SK-N-SH (cell line): ENCODE measurements at regions not wholly inside any gene's neighbourhood (a gene's known extent, or its start where the extent isn't known, plus 50 kb on each side); places are given as distances from the start of the nearest gene placed in this dataset.
"Not testable (repeated sequence)": the region's sequence is repeated elsewhere in the genome, so short reads cannot be mapped to it uniquely, and the experiment has no call there.

Experiments used
- CTCF ChIA-PET: fragments of 300-600, 350-600 bp; formaldehyde crosslinking; extraction: SDS; loops from one replicate; lab custom pipeline; 2021; lab: Yijun Ruan, JAX
- POLR2A ChIA-PET: fragments of 350-600 bp; sonication (Branson Sonifier 250); formaldehyde crosslinking; extraction: SDS; loops from one replicate; lab custom pipeline; 2020; ENCODE audit warnings: antibody characterized with exemption, inconsistent platforms; lab: Yijun Ruan, JAX
- DNase-seq: peaks from one replicate; pipeline ENCODE4 v3.0.0; 2012
- H2AFZ ChIP-seq: fragments of 200-600 bp; sonication (generic); 2 replicates; pipeline ENCODE4 v1.8.1; 2016; ENCODE audit warnings: antibody characterized with exemption, mild to moderate bottlenecking, low read depth
- H3F3A ChIP-seq: fragments of 200-600 bp; sonication (generic); replicated peaks from 2 replicates; pipeline ENCODE3; 2016; ENCODE audit warnings: antibody characterized with exemption, mild to moderate bottlenecking; ENCODE audit not compliant: insufficient read depth
- H3K27ac ChIP-seq, 2 experiments: fragments of 200-500 bp in 1 of 2; fragments of 200-600 bp in 1 of 2; sonication (Bioruptor generic) in 1 of 2; sonication (generic), shearing (Covaris generic) in 1 of 2; 2 replicates each; pipeline versions ENCODE4 v1.5.1 to v1.6.1; 2014 to 2016; ENCODE audit warnings: low read depth in 2 of 2, inconsistent platforms in 1 of 2, low read length in 1 of 2, mild to moderate bottlenecking in 1 of 2, mixed read lengths in 1 of 2
- H3K27me3 ChIP-seq: fragments of 200-600 bp; sonication (generic), shearing (Covaris generic); 2 replicates; pipeline ENCODE4 v1.6.1; 2016; ENCODE audit warnings: mixed run types; ENCODE audit not compliant: insufficient read depth
- H3K36me3 ChIP-seq, 2 experiments: fragments of 200-500 bp in 1 of 2; fragments of 200-600 bp in 1 of 2; sonication (Bioruptor generic) in 1 of 2; sonication (generic) in 1 of 2; replicated peaks in 1 of 2; 2 replicates each; pipeline versions ENCODE3 to v1.5.1; 2014 to 2016; ENCODE audit warnings: low read length in 1 of 2, mild to moderate bottlenecking in 1 of 2; ENCODE audit not compliant: insufficient read depth in 2 of 2, control insufficient read depth in 1 of 2
- H3K4me1 ChIP-seq, 2 experiments: fragments of 200-500 bp in 1 of 2; fragments of 200-600 bp in 1 of 2; sonication (Bioruptor generic) in 1 of 2; sonication (generic), shearing (Covaris generic) in 1 of 2; 2 replicates each; pipeline versions ENCODE4 v1.5.1 to v1.6.1; 2014 to 2016; ENCODE audit warnings: low read depth in 1 of 2, low read length in 1 of 2, mixed run types in 1 of 2; ENCODE audit not compliant: insufficient read depth in 2 of 2, control insufficient read depth in 1 of 2
- H3K4me2 ChIP-seq: fragments of 200-600 bp; sonication (generic), shearing (Covaris generic); 2 replicates; pipeline ENCODE4 v1.6.1; 2017; ENCODE audit warnings: mixed run types
- H3K4me3 ChIP-seq, 2 experiments: fragments of 200-500 bp in 1 of 2; fragments of 200-600 bp in 1 of 2; sonication (Bioruptor generic) in 1 of 2; sonication (generic), shearing (Covaris generic) in 1 of 2; 2 replicates each; pipeline versions ENCODE4 v1.5.1 to v1.8.1; 2014 to 2016; ENCODE audit warnings: low read depth in 2 of 2, inconsistent platforms in 1 of 2, low read length in 1 of 2, mild to moderate bottlenecking in 1 of 2, mixed read lengths in 1 of 2, moderate library complexity in 1 of 2
- H3K79me2 ChIP-seq: fragments of 200-600 bp; sonication (generic); 2 replicates; pipeline ENCODE4 v1.8.1; 2017; ENCODE audit warnings: mild to moderate bottlenecking; ENCODE audit not compliant: insufficient read depth
- H3K9ac ChIP-seq: fragments of 200-600 bp; sonication (generic); 2 replicates; pipeline ENCODE4 v1.6.1; 2017; ENCODE audit warnings: mixed run types
- H3K9me2 ChIP-seq: fragments of 200-600 bp; sonication (generic); 2 replicates; pipeline ENCODE4 v1.6.1; 2017; ENCODE audit warnings: mixed run types
- H3K9me3 ChIP-seq: fragments of 200-600 bp; sonication (generic); 2 replicates; pipeline ENCODE4 v1.6.1; 2017; ENCODE audit warnings: mixed run types, mild to moderate bottlenecking, moderate library complexity
- H4K20me1 ChIP-seq: fragments of 200-600 bp; sonication (generic); 2 replicates; pipeline ENCODE4 v1.6.1; 2017; ENCODE audit warnings: mild to moderate bottlenecking, mixed run types; ENCODE audit not compliant: insufficient read depth
- CHD2 ChIP-seq: fragments of 150-350 bp; IDR thresholded peaks from 2 replicates; pipeline ENCODE4 v1.6.1; 2018; ENCODE audit warnings: low read length; ENCODE audit not compliant: partially characterized antibody
- ELF1 ChIP-seq: IDR thresholded peaks from 2 replicates; pipeline ENCODE4 v1.4.0; 2012
- EZH2phosphoT487 ChIP-seq: fragments of 200-600 bp; sonication (generic); IDR thresholded peaks from 2 replicates; pipeline ENCODE4 v1.6.1; 2017; ENCODE audit warnings: low read depth, mixed run types, mild to moderate bottlenecking, antibody characterized with exemption, moderate library complexity, borderline replicate concordance
- FOSL2 ChIP-seq: IDR thresholded peaks from 2 replicates; pipeline ENCODE4 v1.4.0; 2012; ENCODE audit warnings: low read depth, mild to moderate bottlenecking, moderate library complexity, borderline replicate concordance
- FOXM1 ChIP-seq: IDR thresholded peaks from 2 replicates; pipeline ENCODE4 v1.4.0; 2012; ENCODE audit warnings: low read depth, mild to moderate bottlenecking
- GABPA ChIP-seq: IDR thresholded peaks from 2 replicates; pipeline ENCODE4 v1.4.0; 2012; ENCODE audit warnings: low read depth, mild to moderate bottlenecking
- GATA2 ChIP-seq: sonication (generic); formaldehyde crosslinking; IDR thresholded peaks from 2 replicates; pipeline ENCODE4 v1.5.0; 2020; ENCODE audit warnings: mild to moderate bottlenecking, missing genetic modification reagents
- JUND ChIP-seq: IDR thresholded peaks from 2 replicates; pipeline ENCODE4 v1.4.0; 2012
- MXI1 ChIP-seq: IDR thresholded peaks from 2 replicates; pipeline ENCODE4 v1.6.1; 2012; ENCODE audit warnings: mild to moderate bottlenecking, low read depth, low read length, improper control_type of control experiment
- NFIC ChIP-seq: IDR thresholded peaks from 2 replicates; pipeline ENCODE4 v1.4.0; 2012; ENCODE audit warnings: borderline replicate concordance
- POLR2AphosphoS5 ChIP-seq: IDR thresholded peaks from 2 replicates; pipeline ENCODE4 v1.6.1; 2012; ENCODE audit warnings: low read depth, low read length
- RAD21 ChIP-seq: IDR thresholded peaks from 2 replicates; pipeline ENCODE4 v1.6.1; 2012; ENCODE audit warnings: mild to moderate bottlenecking, low read length
- RCOR1 ChIP-seq: fragments of 150-350 bp; IDR thresholded peaks from 2 replicates; pipeline ENCODE4 v1.6.1; 2017; ENCODE audit warnings: antibody characterized with exemption, low read length
- RFX5 ChIP-seq: IDR thresholded peaks from 2 replicates; pipeline ENCODE4 v1.6.1; 2012; ENCODE audit warnings: mild to moderate bottlenecking, improper control_type of control experiment, low read length
- TAF1 ChIP-seq: IDR thresholded peaks from 2 replicates; pipeline ENCODE4 v1.6.1; 2012; ENCODE audit warnings: low read depth, mild to moderate bottlenecking, low read length, moderate library complexity, borderline replicate concordance
- TCF12 ChIP-seq: IDR thresholded peaks from 2 replicates; pipeline ENCODE4 v1.4.0; 2012
- TEAD4 ChIP-seq: IDR thresholded peaks from 2 replicates; pipeline ENCODE4 v1.4.0; 2012; ENCODE audit warnings: mild to moderate bottlenecking, borderline replicate concordance; ENCODE audit not compliant: insufficient read depth
- YY1 ChIP-seq: IDR thresholded peaks from 2 replicates; pipeline ENCODE4 v1.4.0; 2012; ENCODE audit warnings: low read depth, mild to moderate bottlenecking
- WGBS: methylation state at CpG from one replicate; pipeline ENCODE4 v1.1.6; 2017; ENCODE audit warnings: low lambda C conversion rate; 5-methylcytosine and 5-hydroxymethylcytosine counted together
- TF ChIP-seq, protein P1 (sequence below): IDR thresholded peaks from 2 replicates; pipeline ENCODE4 v1.4.0; 2012; ENCODE audit warnings: low read depth, borderline replicate concordance
- TF ChIP-seq, protein P2 (sequence below): IDR thresholded peaks from 2 replicates; pipeline ENCODE4 v1.4.0; 2012; ENCODE audit warnings: low read depth
- TF ChIP-seq, protein P3 (sequence below): IDR thresholded peaks from 2 replicates; pipeline ENCODE4; 2012

DNA sequence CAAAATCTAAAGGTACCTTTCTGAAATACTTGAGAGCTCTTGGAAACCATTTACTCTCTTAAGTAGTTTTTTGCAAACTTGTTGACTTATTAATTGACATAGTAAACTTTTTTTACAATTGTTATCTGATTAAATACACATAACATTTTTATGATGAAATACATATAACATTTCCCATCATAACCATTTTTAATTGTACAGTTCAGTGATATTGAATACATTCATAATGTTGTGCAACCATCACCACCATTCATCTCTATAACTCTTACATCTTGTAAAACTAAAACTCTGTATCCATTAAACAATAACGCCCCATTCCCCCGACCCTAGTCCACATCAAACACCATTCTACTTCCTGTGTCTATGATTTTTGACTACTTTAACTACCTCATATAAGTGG is 95.7 kb upstream of the ZNF648 start:
- H3K27me3 ChIP-seq: no peaks in the 10 kb centered on the region
- no peak overlapping the region for H3K27ac ChIP-seq
- TF ChIP-seq GABPA (no peak), TEAD4 (no peak), FOSL2 (no peak), POLR2AphosphoS5 (no peak), ELF1 (no peak), FOXM1 (no peak)
- TF ChIP-seq, protein P1, sequence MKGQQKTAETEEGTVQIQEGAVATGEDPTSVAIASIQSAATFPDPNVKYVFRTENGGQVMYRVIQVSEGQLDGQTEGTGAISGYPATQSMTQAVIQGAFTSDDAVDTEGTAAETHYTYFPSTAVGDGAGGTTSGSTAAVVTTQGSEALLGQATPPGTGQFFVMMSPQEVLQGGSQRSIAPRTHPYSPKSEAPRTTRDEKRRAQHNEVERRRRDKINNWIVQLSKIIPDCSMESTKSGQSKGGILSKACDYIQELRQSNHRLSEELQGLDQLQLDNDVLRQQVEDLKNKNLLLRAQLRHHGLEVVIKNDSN: no peak
- H3K9ac ChIP-seq: no peak overlapping the region
- ChIA-PET CTCF (interaction anchor here (1.3 to 3.1 kb wide), 2 partner anchors 10 to 14 kb away, joined by 3 to 14 read pairs; no protein-coding TSS in a partner anchor), POLR2A (no interaction called here)
- H3K4me2 ChIP-seq: no peak overlapping the region
- H3K9me2 ChIP-seq: no peaks in the 10 kb centered on the region
- no peak for DNase-seq
- H3K4me3 ChIP-seq: no peak overlapping the region
- no peak overlapping the region for H2AFZ ChIP-seq
- no peaks in the 10 kb centered on the region for H3K4me1 ChIP-seq
- no peaks in the 10 kb centered on the region for H4K20me1 ChIP-seq
- peaks cover 5% of the 10 kb centered on the region; the same call in 1 of the 2 replicates for H3K9me3 ChIP-seq
- H3K79me2 ChIP-seq: no peaks in the 10 kb centered on the region
- H3F3A ChIP-seq: no peaks in the 10 kb centered on the region
- no peaks in the 10 kb centered on the region for H3K36me3 ChIP-seq
- 5% methylated on average over 2 of the region's 2 CpGs for WGBS

DNA sequence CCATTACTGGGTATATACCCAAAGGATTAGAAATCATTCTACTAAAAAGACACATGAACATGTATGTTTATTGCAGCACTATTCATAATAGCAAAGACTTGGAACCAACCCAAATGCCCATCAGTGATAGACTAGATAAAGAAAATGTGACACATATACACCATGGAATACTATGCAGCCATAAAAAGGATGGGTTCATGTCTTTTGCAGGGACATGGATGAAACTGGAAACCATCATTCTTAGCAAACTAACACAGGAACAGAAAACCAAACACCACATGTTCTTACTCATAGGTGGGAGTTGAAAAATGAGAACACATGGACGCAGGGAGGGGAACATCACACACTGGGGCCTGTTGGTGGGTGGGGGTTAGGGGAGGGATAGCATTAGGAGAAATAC is 92.9 kb upstream of the ZNF648 start:
- H3K36me3 ChIP-seq, DNase-seq, H3K79me2 ChIP-seq, H3K9me3 ChIP-seq, H4K20me1 ChIP-seq, H3F3A ChIP-seq, H2AFZ ChIP-seq, H3K9me2 ChIP-seq, H3K27ac ChIP-seq, POLR2A ChIA-PET, H3K4me3 ChIP-seq, H3K9ac ChIP-seq, H3K27me3 ChIP-seq, H3K4me2 ChIP-seq, H3K4me1 ChIP-seq: not testable (repeated sequence)
- WGBS: 57% methylated on average over 1 of the region's 1 CpG
- CTCF ChIA-PET: interaction anchor here (3.1 to 3.9 kb wide), 2 partner anchors 11 to 12 kb away, joined by 14 to 25 read pairs; no protein-coding TSS in a partner anchor

DNA sequence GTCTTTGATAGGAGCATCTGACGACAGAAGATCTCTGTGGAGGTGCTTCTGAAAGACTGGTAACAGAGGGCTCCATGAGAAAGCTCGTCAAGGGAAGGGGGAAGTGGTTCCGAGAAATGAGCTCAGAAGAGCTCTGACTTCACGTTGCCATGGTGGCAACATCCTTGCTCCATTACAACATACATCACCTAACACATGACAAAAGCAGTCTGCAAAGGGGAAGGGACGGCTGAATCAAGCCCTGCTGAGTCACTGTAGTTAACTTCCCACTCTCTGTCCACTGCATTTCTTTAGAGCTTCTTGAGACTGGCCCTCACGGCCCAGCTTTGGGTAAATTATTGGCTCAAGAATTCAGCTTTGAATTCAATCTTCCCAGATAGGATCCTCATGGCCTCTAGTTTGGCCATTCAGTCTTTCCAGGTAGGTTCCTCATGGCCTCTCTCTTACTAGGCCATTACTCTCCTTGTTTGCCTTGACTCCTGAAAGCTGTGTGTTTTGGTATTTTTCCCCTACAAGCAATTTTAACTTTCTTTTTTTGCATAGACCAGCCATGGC is 88.0 kb upstream of the ZNF648 start:
- no peaks in the 10 kb centered on the region for H3F3A ChIP-seq
- no peaks in the 10 kb centered on the region for H3K36me3 ChIP-seq
- no peak for DNase-seq
- no peak overlapping the region for H2AFZ ChIP-seq
- H3K9me3 ChIP-seq: no peaks in the 10 kb centered on the region
- H4K20me1 ChIP-seq: no peaks in the 10 kb centered on the region
- 26% methylated on average over 6 of the region's 6 CpGs for WGBS
- ChIA-PET CTCF (interaction anchor here (0.7 to 1.7 kb wide), 4 partner anchors 246 to 1185 kb away, joined by 3 to 14 read pairs (median 3); no protein-coding TSS in a partner anchor), POLR2A (interaction anchor here (0.8 kb wide), 1 partner anchor 242 kb away, joined by 5 read pairs; the partner anchor contains the start of gene GLUL)
- H3K9me2 ChIP-seq: no peaks in the 10 kb centered on the region
- no peaks in the 10 kb centered on the region for H3K27me3 ChIP-seq
- no peak overlapping the region for H3K9ac ChIP-seq
- H3K4me2 ChIP-seq: no peak overlapping the region
- H3K79me2 ChIP-seq: no peaks in the 10 kb centered on the region
- peaks cover 0 to 5% of the 10 kb centered on the region in 2 experiments; a peak in 1 of 4 replicates for H3K4me1 ChIP-seq
- no peak overlapping the region for H3K27ac ChIP-seq
- no peak overlapping the region for H3K4me3 ChIP-seq
- TF ChIP-seq RFX5 (no peak), EZH2phosphoT487 (no peak), CHD2 (no peak), YY1 (no peak), JUND (no peak), TCF12 (no peak), NFIC (no peak), RAD21 (no peak), GABPA (no peak), TAF1 (no peak), RCOR1 (no peak), GATA2 (no peak), TEAD4 (no peak), ELF1 (no peak), MXI1 (no peak)
- TF ChIP-seq, protein P1: no peak
- TF ChIP-seq, protein P2, sequence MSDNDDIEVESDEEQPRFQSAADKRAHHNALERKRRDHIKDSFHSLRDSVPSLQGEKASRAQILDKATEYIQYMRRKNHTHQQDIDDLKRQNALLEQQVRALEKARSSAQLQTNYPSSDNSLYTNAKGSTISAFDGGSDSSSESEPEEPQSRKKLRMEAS: no peak
- TF ChIP-seq, protein P3, sequence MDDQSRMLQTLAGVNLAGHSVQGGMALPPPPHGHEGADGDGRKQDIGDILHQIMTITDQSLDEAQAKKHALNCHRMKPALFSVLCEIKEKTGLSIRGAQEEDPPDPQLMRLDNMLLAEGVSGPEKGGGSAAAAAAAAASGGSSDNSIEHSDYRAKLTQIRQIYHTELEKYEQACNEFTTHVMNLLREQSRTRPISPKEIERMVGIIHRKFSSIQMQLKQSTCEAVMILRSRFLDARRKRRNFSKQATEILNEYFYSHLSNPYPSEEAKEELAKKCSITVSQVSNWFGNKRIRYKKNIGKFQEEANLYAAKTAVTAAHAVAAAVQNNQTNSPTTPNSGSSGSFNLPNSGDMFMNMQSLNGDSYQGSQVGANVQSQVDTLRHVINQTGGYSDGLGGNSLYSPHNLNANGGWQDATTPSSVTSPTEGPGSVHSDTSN: no peak
